AG10803 (cell line): ENCODE measurements at regions not wholly inside any gene's neighbourhood (a gene's known extent, or its start where the extent isn't known, plus 50 kb on each side); places are given as distances from the start of the nearest gene placed in this dataset.

ENCODE experiments used
- DNase-seq: peaks from one replicate; pipeline ENCODE4 v3.0.0; 2010; ENCODE audit warnings: low read depth
- H3K4me3 ChIP-seq: 2 replicates; pipeline ENCODE4 v1.5.1; 2011; ENCODE audit warnings: mild to moderate bottlenecking, low read length, control low read depth
- TF ChIP-seq, protein P1 (sequence below): conservative IDR thresholded peaks from 2 replicates; pipeline ENCODE4 v1.5.1; 2011; ENCODE audit warnings: mild to moderate bottlenecking, low read length, control low read depth, inconsistent platforms

GRCh38 chr16:35731341-35732040, 2272.1 kb downstream of the TP53TG3F start:
- no peak for DNase-seq
- TF ChIP-seq, protein P1, sequence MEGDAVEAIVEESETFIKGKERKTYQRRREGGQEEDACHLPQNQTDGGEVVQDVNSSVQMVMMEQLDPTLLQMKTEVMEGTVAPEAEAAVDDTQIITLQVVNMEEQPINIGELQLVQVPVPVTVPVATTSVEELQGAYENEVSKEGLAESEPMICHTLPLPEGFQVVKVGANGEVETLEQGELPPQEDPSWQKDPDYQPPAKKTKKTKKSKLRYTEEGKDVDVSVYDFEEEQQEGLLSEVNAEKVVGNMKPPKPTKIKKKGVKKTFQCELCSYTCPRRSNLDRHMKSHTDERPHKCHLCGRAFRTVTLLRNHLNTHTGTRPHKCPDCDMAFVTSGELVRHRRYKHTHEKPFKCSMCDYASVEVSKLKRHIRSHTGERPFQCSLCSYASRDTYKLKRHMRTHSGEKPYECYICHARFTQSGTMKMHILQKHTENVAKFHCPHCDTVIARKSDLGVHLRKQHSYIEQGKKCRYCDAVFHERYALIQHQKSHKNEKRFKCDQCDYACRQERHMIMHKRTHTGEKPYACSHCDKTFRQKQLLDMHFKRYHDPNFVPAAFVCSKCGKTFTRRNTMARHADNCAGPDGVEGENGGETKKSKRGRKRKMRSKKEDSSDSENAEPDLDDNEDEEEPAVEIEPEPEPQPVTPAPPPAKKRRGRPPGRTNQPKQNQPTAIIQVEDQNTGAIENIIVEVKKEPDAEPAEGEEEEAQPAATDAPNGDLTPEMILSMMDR, result no peak
- H3K4me3 ChIP-seq, result no peak overlapping the region

DNA sequence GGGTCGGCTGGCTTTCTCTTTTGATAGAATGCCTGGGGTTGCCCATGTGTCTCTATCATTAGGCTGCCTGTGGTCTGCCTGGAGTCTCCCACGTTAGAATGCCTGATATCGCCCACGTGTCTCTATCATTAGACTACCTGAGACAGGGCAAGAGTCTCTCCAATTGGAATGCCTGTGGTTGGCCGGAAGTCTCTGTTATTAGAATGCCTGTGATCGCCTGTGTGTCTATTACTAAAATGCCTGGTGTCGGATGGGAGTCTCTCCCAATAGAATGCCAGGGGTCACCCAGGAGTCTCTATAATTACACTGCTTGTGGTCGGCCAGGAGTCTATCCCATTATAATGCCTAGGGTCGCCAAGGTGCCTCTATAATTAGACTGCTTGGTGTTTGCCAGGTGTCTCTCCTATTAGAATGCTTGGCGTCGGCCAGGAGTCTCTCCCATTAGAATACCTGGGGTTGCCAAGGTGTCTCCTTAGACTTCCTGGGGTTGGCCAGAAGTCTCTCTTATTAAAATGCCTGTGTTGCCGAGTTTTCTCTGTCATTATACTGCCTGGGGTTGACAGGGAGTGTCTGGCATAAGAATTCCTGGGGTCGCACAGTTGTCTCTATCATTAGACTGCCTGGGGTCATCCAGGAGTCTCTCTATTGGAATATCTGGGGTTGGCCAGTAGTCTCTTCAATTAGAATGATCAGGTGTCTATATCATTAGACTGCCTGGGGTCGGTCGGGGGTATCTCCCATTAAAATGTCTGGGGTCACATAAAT, 2272.8 kb downstream of the TP53TG3F start:
- H3K4me3 ChIP-seq, result no peak overlapping the region
- TF ChIP-seq, protein P1, result no peak
- no peak for DNase-seq

DNA sequence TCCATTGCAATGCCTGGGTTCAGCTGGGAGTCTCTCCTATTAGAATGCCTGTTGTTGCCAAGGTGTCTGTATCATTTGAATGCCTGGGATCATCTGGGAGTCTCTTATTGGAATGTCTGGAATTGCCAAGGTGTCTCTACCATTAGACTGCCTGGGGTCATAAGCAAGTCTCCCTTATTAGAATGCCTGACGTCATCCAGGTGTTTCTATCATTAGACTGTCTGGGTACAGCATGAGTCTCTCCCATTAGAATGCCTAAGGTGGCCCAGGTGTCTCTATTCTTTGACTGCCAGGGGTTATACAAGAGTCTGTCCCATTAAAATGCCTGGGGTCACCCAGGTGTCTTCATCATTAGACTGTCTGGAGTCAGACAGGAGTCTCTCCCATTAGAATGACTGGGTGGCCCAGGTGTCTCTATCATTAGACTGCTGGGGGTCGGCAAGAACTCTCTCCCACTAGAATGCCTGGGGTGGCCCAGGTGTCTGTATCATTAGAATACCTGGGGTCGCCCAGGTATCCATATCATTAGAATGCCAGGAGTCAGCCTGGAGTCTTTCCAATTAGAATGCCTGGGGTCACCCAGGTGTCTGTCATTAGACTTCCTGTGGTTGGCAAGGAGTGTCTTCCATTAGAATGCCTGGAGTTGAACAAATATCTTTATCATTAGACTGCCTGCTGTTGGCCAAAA, 2274.0 kb downstream of the TP53TG3F start:
- no peak overlapping the region for H3K4me3 ChIP-seq
- TF ChIP-seq, protein P1, result no peak
- DNase-seq, result no peak

DNA sequence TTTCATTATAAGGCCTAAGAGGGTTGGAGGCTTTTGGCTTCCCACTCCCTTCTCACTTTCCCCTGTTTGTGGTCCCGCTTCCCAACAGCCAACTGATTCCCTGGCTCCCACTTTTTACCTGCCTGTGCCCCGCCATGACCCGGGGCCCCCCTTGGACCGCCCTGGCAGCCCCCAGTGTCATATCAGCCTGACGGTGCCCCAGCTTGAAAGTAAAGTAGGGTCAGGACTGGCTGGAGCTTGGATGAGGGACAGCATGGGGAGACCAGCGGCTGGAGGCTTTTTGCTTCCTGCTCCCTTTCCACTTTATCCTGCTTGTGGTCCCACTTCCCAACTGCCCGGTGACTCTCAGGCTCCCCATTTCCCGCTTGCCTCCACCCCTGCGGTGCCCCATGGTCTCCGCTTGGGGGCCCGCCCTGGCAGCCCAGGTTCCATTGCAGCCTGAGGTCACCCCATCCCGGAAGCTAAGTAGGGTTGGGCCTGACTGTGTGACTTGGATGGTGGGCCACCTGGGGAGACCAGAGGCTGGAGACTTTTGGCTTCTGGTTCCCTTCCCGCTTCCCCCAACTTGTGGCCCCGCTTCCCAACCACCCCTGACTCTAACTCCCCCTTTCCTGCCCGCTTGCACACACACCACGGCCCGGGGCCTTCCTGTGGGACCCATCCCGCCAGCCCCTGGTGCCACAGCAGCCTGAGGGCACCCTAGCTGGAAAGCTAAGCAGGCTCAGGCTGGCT, 2274.7 kb downstream of the TP53TG3F start:
- DNase-seq, result no peak
- TF ChIP-seq, protein P1, result no peak
- no peak overlapping the region for H3K4me3 ChIP-seq

DNA sequence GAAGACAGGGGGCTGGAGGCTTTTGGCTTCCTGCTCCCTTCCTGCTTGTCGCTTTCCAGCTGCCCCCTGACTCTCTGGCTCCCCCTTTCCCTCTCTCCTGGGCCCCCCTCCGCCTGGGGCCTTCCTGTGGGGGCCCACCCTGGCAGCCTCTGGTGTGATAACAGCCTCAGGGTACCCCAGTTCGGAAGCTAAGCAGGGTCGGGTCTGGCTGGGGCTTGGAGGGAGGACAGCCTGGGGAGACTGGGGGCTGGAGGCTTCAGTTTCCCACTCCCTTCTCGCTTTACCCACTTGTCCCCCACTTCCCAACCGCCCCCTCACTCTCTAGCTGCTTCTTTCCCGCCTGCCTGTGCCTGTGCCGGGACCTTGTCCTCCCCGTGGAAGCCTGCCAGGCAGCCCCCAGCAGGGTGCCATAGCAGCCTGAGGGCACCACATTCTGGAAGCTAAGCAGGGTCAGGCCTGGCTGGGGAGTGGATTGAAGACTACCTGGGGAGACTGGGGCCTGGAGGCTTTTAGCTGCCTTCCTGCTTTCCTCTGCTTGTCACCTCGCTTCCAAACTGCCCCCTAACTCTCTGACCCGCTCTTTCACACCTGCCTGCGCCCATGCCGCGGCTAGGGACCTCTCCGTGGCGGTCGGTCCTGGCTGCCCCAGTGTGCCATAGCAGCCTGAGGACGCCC, 2275.5 kb downstream of the TP53TG3F start:
- DNase-seq, result no peak
- H3K4me3 ChIP-seq, result no peak overlapping the region
- TF ChIP-seq, protein P1, result no peak

DNA sequence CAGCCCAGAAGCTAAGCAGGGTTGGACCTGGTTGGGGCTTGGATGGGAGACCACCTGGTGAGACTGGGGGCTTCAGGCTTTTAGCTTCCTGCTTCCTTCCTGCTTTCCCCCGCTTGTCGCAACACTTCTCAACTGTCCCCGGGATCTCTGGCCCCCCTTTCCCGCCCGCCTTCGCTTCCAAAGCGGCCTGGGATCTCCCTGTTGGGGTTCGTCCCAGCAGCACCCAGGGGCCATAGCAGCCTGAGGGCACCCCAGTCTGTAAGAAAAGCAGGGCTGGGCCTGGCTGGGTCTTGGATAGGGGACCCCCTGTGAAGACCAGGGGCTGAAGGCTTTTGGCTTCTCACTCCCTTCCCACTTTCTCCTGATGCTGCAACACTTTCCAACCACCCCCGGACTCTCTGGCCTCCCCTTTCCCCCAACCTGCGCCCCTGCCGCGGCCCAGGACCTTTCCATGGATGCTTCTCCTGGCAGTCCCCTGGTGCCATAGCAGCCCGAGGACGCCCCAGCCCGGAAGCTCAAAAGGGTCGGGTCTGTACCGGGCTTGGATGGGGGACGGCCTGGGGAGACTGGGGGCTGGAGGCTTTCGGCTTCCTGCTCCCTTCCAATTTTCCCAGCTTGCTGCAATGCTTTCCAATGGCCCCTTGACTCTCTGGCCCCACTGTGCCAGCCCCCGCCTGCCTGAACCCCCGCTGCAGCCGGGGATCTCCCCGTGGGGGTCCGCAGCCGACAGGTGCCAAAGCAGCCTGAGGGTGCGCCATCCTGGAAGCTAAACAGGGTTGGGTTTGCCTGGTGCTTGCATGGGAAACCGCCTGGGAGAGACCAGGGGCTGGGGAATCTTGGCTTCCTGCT, 2276.2 kb downstream of the TP53TG3F start:
- DNase-seq, result no peak
- TF ChIP-seq, protein P1, result no peak
- no peak overlapping the region for H3K4me3 ChIP-seq
